ENCODE measurements at regions not wholly inside any gene's neighbourhood (a gene's known extent, or its start where the extent isn't known, plus 50 kb on each side); places are given as distances from the start of the nearest gene placed in this dataset.

DNA sequence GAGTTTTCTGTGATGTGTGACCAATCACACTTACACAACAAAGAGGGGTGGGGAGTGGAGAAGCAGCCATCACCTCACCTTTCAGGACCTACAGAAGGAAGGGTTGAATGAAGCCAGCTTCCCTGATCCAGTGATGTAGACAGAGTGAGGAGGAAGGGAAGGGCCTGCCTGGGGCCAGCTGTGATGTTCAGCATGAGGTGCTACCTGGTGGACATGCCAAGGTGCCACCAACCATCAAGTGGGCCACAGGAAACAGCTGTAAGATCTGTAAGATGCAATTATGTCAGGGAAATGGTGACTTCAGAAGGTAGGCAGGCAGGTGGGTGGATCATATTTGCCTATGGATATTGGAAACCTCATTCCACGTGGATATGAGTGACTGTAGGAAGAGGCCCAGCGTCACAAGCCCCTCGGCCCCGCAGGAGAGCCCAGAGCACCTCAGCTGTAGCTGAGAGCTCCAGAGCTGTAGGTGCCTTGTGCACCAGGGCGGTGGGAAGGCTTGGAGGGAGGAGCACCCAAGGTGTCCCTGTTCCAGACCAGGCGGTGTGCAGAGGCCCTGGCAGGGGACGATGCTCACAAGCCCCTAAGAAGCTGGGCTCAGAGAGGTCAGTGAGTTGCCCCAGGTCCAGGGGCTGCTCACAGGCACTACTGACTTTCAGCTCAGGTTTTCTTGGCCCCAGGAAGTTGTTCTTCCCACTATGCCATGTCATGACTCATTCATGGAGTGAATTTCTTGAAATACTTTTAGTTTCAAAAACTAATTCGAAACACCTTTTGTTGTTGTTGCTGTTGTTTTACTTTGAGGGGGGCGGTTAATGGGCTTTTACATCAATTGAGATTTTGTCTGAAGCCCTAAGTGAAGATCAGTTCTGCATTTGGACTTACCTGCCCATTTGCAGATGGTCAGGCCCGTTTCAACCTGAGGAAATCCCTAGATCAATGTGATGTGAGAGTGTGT is 94.2 kb upstream of the ALDH1A3 start:
- no peak overlapping the region for H3K4me3 ChIP-seq (replicated peaks in 1 of 3)
- no peak overlapping the region for H3K27ac ChIP-seq
- no peaks in the 10 kb centered on the region for H3K9me3 ChIP-seq
- TF ChIP-seq CTCF (IDR thresholded peaks at IDR 0.05) (no peak), POLR2A (IDR thresholded peaks at IDR 0.05) (no peak)
- no peaks in the 10 kb centered on the region for H3K27me3 ChIP-seq
- 88% methylated on average over 8 to 10 of the region's 10 CpGs for WGBS, 2 donors
- no peaks in the 10 kb centered on the region for H3K36me3 ChIP-seq
- intact Hi-C loops (cut with DNase I) = no loop called here
- H3K4me1 ChIP-seq = no peaks in the 10 kb centered on the region
- DNase-seq = no peak

DNA sequence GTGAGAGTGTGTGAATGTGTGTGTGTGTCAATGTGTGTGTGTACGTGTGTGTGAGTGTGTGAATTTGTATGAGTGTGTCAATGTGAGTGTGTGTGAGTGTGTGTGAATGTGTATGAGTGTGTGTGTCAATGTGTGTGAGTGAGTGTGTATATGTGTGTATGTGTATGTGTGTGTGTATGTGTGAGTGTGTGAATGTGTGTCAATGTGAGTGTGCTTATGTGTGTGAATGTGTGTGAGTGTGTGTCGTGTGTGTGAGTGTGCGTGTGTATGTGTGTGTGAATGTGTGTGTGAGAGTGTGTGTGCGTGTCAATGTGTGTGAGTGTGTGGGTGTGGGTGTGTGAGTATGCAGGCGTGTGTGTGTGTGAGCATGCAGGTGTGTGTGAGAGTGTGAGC is 93.5 kb upstream of the ALDH1A3 start:
- no peak for TF ChIP-seq CTCF (IDR thresholded peaks at IDR 0.05)
- TF ChIP-seq POLR2A (IDR thresholded peaks at IDR 0.05) = no peak
- no peaks in the 10 kb centered on the region for H3K36me3 ChIP-seq
- H3K27me3 ChIP-seq = no peaks in the 10 kb centered on the region
- H3K9me3 ChIP-seq = no peaks in the 10 kb centered on the region
- intact Hi-C loops (cut with DNase I) = no loop called here
- no peak for DNase-seq
- 88 to 90% methylated on average over 4 of the region's 5 CpGs for WGBS, 2 donors
- H3K4me3 ChIP-seq (replicated peaks in 1 of 3) = no peak overlapping the region
- no peaks in the 10 kb centered on the region for H3K4me1 ChIP-seq
- H3K27ac ChIP-seq = no peak overlapping the region

DNA sequence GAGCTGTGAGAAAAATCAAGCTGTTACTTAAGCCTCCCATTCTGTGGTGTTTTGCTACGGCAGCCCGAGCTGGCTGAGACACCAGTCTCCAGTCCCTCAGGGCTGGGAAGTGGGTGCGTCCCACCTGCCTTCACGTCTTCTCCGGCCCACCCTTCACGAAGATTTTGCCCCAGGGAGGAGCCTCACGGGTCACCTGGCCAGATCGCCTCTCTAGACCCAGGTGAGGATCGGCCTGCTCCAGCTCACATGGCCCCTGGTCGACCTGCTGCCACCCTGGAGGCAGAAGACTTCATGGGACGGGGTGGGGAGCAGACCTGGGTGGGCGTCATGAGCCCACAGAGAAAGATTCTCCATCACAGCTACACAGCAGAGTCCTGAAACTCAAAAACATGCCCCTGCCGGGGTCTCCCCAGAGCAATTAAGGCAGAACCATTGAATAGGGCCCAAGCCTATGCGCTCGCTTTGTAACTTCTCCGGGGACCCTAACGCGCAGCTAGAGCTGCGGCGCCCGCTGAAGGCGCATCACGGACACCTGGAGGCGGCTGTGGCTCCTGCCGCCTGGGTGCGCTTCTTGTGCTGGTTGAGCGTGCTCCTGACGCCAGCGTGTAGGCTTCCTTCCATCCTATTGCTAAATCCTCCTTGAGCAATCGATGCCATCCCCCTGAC is 92.6 kb upstream of the ALDH1A3 start:
- DNase-seq = no peak
- Histone ChIP-seq H3K9me3 (no peaks in the 10 kb centered on the region), H3K4me1 (no peaks in the 10 kb centered on the region), H3K27me3 (no peaks in the 10 kb centered on the region), H3K36me3 (no peaks in the 10 kb centered on the region), H3K4me3 (replicated peaks in 1 of 3) (no peak overlapping the region), H3K27ac (no peak overlapping the region)
- WGBS, 2 donors = 91 to 94% methylated on average over 26 to 29 of the region's 30 CpGs
- TF ChIP-seq CTCF (IDR thresholded peaks at IDR 0.05) (no peak), POLR2A (IDR thresholded peaks at IDR 0.05) (no peak)
- intact Hi-C loops (cut with DNase I) = no loop called here

DNA sequence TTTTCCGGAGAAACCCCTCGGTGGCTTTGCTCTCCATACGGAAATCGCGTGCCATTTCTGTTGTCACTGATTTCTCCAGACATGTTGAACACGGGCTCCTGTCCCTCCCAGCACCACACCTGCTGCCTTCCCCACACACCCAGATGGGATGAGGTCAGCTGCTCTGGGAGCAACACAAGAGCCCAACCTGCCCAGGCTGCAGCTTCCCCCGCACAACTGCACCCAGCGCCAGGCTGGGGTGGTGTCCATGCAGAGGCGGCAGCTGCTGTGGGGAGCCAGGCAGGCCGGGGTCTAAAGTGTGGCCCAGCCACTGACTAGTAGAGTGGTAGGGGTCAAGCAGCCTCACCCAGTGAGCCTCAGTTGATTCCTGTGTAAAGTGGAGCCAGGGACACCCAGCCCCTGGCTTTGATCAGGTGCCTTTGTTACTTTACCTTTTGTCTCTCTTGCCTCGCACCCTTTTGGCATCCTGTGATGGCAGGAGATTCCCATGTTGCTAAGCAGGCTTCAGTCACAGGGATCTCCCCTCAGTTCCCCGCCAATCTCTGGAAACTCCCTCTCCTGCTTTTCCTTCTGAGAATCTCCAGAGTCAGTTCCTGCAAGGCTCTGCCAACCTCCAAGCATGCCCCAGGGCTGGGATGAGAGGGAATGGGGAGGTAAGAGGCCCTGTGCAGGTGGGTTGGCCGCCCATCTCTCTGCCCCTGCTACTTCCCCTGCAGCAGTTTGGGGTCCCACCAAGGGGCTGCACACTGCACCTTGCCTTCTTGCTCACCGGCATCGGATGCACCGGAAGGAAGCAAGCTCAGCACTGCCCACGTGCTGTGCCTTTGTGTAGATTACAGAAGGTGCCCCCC is 91.8 kb upstream of the ALDH1A3 start:
- no peaks in the 10 kb centered on the region for H3K9me3 ChIP-seq
- intact Hi-C loops (cut with DNase I) = no loop called here
- TF ChIP-seq POLR2A (IDR thresholded peaks at IDR 0.05) = no peak
- TF ChIP-seq CTCF (IDR thresholded peaks at IDR 0.05) = no peak
- no peak for DNase-seq
- 77 to 82% methylated on average over 15 to 16 of the region's 17 CpGs for WGBS, 2 donors
- no peaks in the 10 kb centered on the region for H3K36me3 ChIP-seq
- no peak overlapping the region for H3K27ac ChIP-seq
- no peaks in the 10 kb centered on the region for H3K27me3 ChIP-seq
- H3K4me3 ChIP-seq (replicated peaks in 1 of 3) = no peak overlapping the region
- no peaks in the 10 kb centered on the region for H3K4me1 ChIP-seq

All from thyroid gland (tissue), 4 donors.